DOHH2 (cell line): ENCODE measurements at regions not wholly inside any gene's neighbourhood (a gene's known extent, or its start where the extent isn't known, plus 50 kb on each side); places are given as distances from the start of the nearest gene placed in this dataset.

Experiments
- H3F3A ChIP-seq: fragments of 200-600 bp; sonication (generic), shearing (Covaris generic); 2 replicates; pipeline ENCODE4 v1.6.0; 2016; ENCODE audit warnings: antibody characterized with exemption, mild to moderate bottlenecking; ENCODE audit not compliant: control insufficient read depth, insufficient read depth
- H3K27ac ChIP-seq: fragments of 200-600 bp; sonication (generic); 2 replicates; pipeline ENCODE4 v1.5.1; 2014; ENCODE audit warnings: low read depth, mild to moderate bottlenecking, low read length, moderate library complexity
- H3K27me3 ChIP-seq: fragments of 200-600 bp; sonication (generic); 2 replicates; pipeline ENCODE4 v1.6.1; 2014; ENCODE audit warnings: mild to moderate bottlenecking, low read length, mixed read lengths; ENCODE audit not compliant: control insufficient read depth
- H3K36me3 ChIP-seq: fragments of 200-600 bp; sonication (generic); 2 replicates; pipeline ENCODE4 v1.6.1; 2014; ENCODE audit warnings: mild to moderate bottlenecking, low read length, moderate library complexity, mixed read lengths; ENCODE audit not compliant: control insufficient read depth
- H3K4me1 ChIP-seq: fragments of 200-600 bp; sonication (generic); 2 replicates; pipeline ENCODE4 v1.6.1; 2014; ENCODE audit warnings: mild to moderate bottlenecking, low read length, mixed read lengths; ENCODE audit not compliant: control insufficient read depth
- H3K4me2 ChIP-seq: fragments of 200-600 bp; sonication (generic); 2 replicates; pipeline ENCODE4 v1.6.0; 2014; ENCODE audit warnings: mild to moderate bottlenecking, low read length, moderate library complexity
- H3K4me3 ChIP-seq: fragments of 200-600 bp; sonication (generic); 2 replicates; pipeline ENCODE4 v1.5.1; 2014; ENCODE audit warnings: mild to moderate bottlenecking, low read length, mixed read lengths
- H3K79me2 ChIP-seq: fragments of 200-600 bp; sonication (generic); 2 replicates; pipeline ENCODE4 v1.6.1; 2014; ENCODE audit warnings: mild to moderate bottlenecking, low read length, mixed read lengths; ENCODE audit not compliant: control insufficient read depth
- H3K9me2 ChIP-seq: fragments of 200-600 bp; sonication (generic); replicated peaks from 2 replicates; pipeline ENCODE4 v1.6.1; 2014; ENCODE audit warnings: mild to moderate bottlenecking, low read length, mixed read lengths; ENCODE audit not compliant: control insufficient read depth
- H3K9me3 ChIP-seq: fragments of 200-600 bp; sonication (generic); 2 replicates; pipeline ENCODE4 v1.6.1; 2014; ENCODE audit warnings: antibody characterized with exemption, low read length, mixed read lengths; ENCODE audit not compliant: control insufficient read depth, insufficient read depth
- H4K20me1 ChIP-seq: fragments of 200-600 bp; sonication (generic); 2 replicates; pipeline ENCODE4 v1.6.0; 2014; ENCODE audit warnings: low read depth, mild to moderate bottlenecking, antibody characterized with exemption, low read length, moderate library complexity; ENCODE audit not compliant: control insufficient read depth, insufficient read depth
- EZH2phosphoT487 ChIP-seq: fragments of 200-600 bp; sonication (generic); IDR thresholded peaks from 2 replicates; pipeline ENCODE4 v1.6.1; 2017; ENCODE audit warnings: borderline replicate concordance, mild to moderate bottlenecking, antibody characterized with exemption, low read length, moderate library complexity, mixed read lengths
- TF ChIP-seq, protein P1 (sequence below): fragments of 200-600 bp; sonication (generic); IDR thresholded peaks from one replicate; pipeline ENCODE4 v1.5.1; 2014; ENCODE audit warnings: antibody characterized with exemption, mild to moderate bottlenecking, low read depth, low read length; ENCODE audit not compliant: poor library complexity, severe bottlenecking

DNA sequence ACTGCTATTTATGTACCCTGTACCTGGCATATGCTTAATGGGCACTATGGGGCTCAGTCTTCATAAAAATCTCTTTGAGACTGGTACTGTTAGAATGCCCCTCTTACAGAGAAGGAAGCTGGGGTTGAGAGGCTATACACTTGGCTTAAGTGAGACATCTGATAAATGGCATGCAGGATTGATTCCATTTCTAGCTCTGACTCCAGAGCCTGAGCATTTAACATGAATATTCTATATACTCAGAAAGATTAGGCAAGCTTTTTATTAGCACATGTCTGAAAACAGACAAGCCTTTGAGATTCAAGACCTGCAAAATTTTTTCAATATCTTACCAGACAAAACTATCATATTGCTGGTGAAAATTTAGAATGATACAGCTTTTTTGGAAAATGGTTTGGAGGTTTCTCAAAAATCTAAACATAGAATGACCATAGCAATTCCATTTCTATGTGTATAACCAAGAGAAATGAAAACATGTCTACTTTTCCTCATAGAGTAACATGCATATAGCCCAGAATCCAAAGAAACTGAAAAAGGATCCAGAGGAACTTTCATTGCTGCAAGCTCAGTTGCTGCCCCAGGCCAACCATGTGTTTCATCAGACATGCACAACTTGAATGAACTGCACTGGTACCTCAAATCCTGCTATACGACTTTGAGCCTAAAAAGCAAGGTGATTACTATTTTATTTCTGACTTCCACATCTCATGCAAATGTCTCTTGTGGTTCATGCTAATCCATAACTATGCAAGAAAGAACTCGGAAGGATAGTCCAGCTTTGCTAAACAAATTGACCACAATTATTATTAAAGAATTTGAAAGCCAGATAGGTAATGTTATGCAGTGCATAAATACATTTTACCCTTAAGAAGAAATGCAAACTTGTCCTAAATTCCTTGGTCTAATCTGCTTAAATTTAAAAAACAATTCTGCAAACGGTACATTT is 389.0 kb upstream of the GRIA1 start:
- Histone ChIP-seq H3K36me3 (no peaks in the 10 kb centered on the region), H3K79me2 (no peaks in the 10 kb centered on the region), H3K9me3 (no peaks in the 10 kb centered on the region), H3K4me1 (no peaks in the 10 kb centered on the region), H3K4me3 (no peak overlapping the region), H3K27me3 (no peaks in the 10 kb centered on the region), H3K4me2 (no peak overlapping the region), H4K20me1 (no peaks in the 10 kb centered on the region), H3K27ac (no peak overlapping the region), H3K9me2 (no peaks in the 10 kb centered on the region), H3F3A (no peaks in the 10 kb centered on the region)
- no peak for TF ChIP-seq EZH2phosphoT487
- TF ChIP-seq, protein P1, sequence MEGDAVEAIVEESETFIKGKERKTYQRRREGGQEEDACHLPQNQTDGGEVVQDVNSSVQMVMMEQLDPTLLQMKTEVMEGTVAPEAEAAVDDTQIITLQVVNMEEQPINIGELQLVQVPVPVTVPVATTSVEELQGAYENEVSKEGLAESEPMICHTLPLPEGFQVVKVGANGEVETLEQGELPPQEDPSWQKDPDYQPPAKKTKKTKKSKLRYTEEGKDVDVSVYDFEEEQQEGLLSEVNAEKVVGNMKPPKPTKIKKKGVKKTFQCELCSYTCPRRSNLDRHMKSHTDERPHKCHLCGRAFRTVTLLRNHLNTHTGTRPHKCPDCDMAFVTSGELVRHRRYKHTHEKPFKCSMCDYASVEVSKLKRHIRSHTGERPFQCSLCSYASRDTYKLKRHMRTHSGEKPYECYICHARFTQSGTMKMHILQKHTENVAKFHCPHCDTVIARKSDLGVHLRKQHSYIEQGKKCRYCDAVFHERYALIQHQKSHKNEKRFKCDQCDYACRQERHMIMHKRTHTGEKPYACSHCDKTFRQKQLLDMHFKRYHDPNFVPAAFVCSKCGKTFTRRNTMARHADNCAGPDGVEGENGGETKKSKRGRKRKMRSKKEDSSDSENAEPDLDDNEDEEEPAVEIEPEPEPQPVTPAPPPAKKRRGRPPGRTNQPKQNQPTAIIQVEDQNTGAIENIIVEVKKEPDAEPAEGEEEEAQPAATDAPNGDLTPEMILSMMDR, result no peak

DNA sequence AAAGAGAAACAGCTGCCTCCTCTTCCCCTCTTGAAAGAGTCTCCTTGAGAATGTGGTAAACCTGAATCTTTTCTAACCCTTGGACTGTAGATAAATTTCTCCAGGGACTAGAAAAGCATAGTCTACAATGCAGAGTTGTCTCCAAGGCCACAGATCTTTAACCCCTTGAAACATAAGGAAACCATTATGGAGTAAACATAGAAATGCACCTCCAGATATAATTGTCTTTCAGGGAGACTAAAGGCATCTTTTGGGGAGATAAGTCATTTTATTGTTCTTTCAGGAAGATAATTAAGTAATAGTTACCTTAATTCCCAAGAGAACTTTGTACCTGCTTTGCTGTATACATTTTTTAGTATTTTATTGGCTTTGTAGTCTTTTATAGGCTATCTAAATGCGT is 373.6 kb upstream of the GRIA1 start:
- H3K9me3 ChIP-seq, result no peaks in the 10 kb centered on the region
- H3K27me3 ChIP-seq, result no peaks in the 10 kb centered on the region
- H3K36me3 ChIP-seq, result no peaks in the 10 kb centered on the region
- no peaks in the 10 kb centered on the region for H3F3A ChIP-seq
- TF ChIP-seq, protein P1, result no peak
- TF ChIP-seq EZH2phosphoT487, result no peak
- no peak overlapping the region for H3K27ac ChIP-seq
- no peak overlapping the region for H3K4me2 ChIP-seq
- H3K9me2 ChIP-seq, result no peaks in the 10 kb centered on the region
- no peak overlapping the region for H3K4me3 ChIP-seq
- H4K20me1 ChIP-seq, result no peaks in the 10 kb centered on the region
- H3K4me1 ChIP-seq, result no peaks in the 10 kb centered on the region
- no peaks in the 10 kb centered on the region for H3K79me2 ChIP-seq

DNA sequence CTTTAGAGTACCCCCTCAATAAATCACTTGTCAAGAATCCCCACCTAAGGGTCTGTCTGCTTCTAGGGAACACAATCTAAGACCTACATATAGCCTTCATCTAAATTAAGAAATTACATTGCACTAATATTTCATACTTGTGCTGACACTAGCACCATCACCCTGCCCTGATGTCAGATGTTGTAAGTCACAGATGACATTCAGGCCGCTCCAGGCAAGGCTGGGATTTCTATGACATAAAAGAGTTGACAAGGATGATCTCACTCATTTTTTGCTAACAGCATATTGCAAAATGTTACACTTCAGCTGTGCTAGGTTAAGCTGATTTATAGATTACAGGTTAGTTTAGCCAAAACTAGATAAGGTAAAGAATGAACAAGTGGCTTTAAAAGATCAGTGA is 372.5 kb upstream of the GRIA1 start:
- Histone ChIP-seq H3K27ac (no peak overlapping the region), H3K36me3 (no peaks in the 10 kb centered on the region), H3K9me3 (no peaks in the 10 kb centered on the region), H3K4me1 (no peaks in the 10 kb centered on the region), H4K20me1 (no peaks in the 10 kb centered on the region), H3K4me2 (no peak overlapping the region), H3K4me3 (no peak overlapping the region), H3K79me2 (no peaks in the 10 kb centered on the region), H3K9me2 (no peaks in the 10 kb centered on the region), H3K27me3 (no peaks in the 10 kb centered on the region), H3F3A (no peaks in the 10 kb centered on the region)
- no peak for TF ChIP-seq EZH2phosphoT487
- TF ChIP-seq, protein P1, result no peak
